Ishikawa (cell line): ENCODE measurements at regions not wholly inside any gene's neighbourhood (a gene's known extent, or its start where the extent isn't known, plus 50 kb on each side); places are given as distances from the start of the nearest gene placed in this dataset.

Experiments used
- CEBPB ChIP-seq: IDR thresholded peaks from 2 replicates; pipeline ENCODE4 v1.6.1; 2012
- CREB1 ChIP-seq: IDR thresholded peaks from 2 replicates; pipeline ENCODE4 v1.6.1; 2012; ENCODE audit warnings: low read depth
- EGR1 ChIP-seq: IDR thresholded peaks from 2 replicates; pipeline ENCODE4 v1.6.1; 2012
- EP300 ChIP-seq: IDR thresholded peaks from 2 replicates; pipeline ENCODE4 v1.6.1; 2012; ENCODE audit warnings: borderline replicate concordance
- FOXM1 ChIP-seq: IDR thresholded peaks from 2 replicates; pipeline ENCODE4 v1.6.1; 2012; ENCODE audit warnings: low read depth, borderline replicate concordance
- NFIC ChIP-seq: IDR thresholded peaks from 2 replicates; pipeline ENCODE4 v1.6.1; 2012
- RAD21 ChIP-seq: IDR thresholded peaks from 2 replicates; pipeline ENCODE4 v1.6.1; 2012; ENCODE audit warnings: low read depth
- TAF1 ChIP-seq: IDR thresholded peaks from 2 replicates; pipeline ENCODE4 v1.6.1; 2012; ENCODE audit warnings: low read depth, mild to moderate bottlenecking
- TCF12 ChIP-seq: IDR thresholded peaks from 2 replicates; pipeline ENCODE4 v1.6.1; 2012; ENCODE audit warnings: low read depth
- TEAD4 ChIP-seq: IDR thresholded peaks from 2 replicates; pipeline ENCODE4 v1.6.1; 2012
- YY1 ChIP-seq: IDR thresholded peaks from 2 replicates; pipeline ENCODE4 v1.6.1; 2012; ENCODE audit warnings: low read depth
- ZBTB7A ChIP-seq: IDR thresholded peaks from 2 replicates; pipeline ENCODE4 v1.6.1; 2012; ENCODE audit warnings: low read depth
- TF ChIP-seq, protein P1 (sequence below): IDR thresholded peaks from 2 replicates; pipeline ENCODE4 v1.6.1; 2012
- TF ChIP-seq, protein P2 (sequence below): IDR thresholded peaks from 2 replicates; pipeline ENCODE4 v1.6.1; 2012
- TF ChIP-seq, protein P3 (sequence below): IDR thresholded peaks from 2 replicates; pipeline ENCODE4 v1.6.1; 2012; ENCODE audit warnings: low read depth, mild to moderate bottlenecking

DNA sequence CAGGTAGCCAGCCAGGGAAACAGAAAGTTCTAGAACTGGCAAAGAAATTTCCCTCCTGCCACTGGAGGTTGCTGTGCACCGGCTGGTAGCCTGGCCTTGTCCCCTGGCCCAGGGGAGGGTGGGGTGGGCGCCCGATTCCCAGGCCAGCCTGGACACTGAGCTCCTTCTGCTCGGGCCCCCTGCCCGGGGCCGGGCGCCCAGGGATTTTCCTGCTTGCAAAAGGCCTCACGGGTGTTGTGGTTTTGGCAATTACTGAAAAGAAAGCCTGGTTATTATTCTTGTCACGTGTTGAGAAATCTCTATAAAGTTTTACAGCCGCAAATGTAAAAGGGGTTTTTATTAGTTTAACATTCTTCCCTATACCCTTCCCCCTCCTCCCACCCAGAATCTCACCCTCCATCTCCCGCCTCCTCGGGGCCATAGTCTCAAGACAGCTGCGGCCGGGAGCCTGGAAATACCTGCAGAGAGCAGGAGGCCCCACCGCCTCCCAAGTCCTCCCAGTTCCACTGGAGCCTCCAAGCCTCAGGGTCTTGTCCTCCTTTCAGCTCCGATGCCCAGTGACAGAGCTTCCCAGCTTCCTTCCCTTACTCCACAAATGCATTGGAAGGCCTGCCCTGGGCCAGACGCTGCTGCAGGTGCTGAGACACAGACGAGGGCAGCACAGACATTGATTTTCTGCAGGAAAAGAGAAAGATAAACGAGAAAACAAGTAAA lies 1515.6 kb downstream of the TBC1D22A start:
- TF ChIP-seq, protein P1, sequence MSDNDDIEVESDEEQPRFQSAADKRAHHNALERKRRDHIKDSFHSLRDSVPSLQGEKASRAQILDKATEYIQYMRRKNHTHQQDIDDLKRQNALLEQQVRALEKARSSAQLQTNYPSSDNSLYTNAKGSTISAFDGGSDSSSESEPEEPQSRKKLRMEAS, result no peak

DNA sequence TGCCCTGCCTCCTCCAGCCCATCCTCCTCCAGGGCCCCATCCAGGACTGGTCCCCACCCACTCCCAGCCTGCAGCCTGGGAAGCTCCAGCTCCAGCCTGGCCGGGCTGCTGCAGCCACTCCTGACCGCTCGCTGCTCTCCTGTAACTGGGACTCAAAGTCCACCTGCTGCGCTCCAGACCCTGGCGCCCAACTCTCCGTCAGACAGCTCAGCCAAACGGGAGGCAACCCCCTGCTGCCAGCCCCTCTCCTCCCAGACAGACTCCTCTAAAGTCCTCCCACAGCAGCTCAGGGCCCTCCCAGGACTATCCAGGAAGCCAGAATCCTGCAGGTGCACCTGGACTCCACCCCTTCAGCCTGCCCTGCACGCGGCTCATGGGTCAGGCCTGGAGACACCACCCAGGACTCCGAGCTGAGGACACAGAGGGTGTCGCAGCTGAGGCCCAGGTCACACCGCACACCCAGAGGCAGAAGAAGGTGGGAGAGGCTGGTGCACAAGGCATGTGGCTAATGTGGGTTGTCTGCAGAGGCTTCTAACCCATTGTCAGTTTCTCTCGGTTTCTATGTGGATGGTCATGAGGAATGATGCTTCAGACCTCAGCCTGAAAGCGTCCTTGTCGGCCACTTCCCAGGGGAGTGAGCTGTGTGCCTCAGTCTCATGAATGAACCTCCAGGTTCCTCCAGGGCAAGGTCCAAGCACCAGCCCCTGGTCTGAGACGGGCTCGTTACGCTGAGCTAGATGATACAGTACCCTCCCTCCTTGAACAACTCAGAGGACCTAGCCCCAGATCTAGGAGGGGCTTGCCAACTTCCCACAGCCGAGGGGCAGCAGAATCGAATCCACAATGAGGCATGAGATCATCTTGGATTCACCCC lies 1514.8 kb downstream of the TBC1D22A start:
- TF ChIP-seq TEAD4 (no peak), YY1 (no peak), CREB1 (no peak), EGR1 (no peak), EP300 (no peak), NFIC (no peak), TCF12 (no peak), FOXM1 (no peak), CEBPB (no peak), RAD21 (no peak), TAF1 (no peak)
- TF ChIP-seq, protein P1, result no peak
- TF ChIP-seq, protein P2, sequence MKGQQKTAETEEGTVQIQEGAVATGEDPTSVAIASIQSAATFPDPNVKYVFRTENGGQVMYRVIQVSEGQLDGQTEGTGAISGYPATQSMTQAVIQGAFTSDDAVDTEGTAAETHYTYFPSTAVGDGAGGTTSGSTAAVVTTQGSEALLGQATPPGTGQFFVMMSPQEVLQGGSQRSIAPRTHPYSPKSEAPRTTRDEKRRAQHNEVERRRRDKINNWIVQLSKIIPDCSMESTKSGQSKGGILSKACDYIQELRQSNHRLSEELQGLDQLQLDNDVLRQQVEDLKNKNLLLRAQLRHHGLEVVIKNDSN, result no peak

GRCh38 chr22:48275412-48275811 lies 1513.0 kb downstream of the TBC1D22A start:
- TF ChIP-seq TAF1, result no peak

- TF ChIP-seq YY1 (no peak), TEAD4 (no peak), FOXM1 (no peak), RAD21 (no peak)
Observed at GRCh38 chr22:48270731-48271130, 1508.3 kb downstream of the TBC1D22A start.

- no peak for TF ChIP-seq TEAD4
- no peak for TF ChIP-seq EGR1
- TF ChIP-seq TCF12, result no peak
- TF ChIP-seq, protein P2, result no peak
- TF ChIP-seq YY1, result no peak
- TF ChIP-seq CEBPB, result no peak
- TF ChIP-seq EP300, result no peak
- TF ChIP-seq, protein P3, sequence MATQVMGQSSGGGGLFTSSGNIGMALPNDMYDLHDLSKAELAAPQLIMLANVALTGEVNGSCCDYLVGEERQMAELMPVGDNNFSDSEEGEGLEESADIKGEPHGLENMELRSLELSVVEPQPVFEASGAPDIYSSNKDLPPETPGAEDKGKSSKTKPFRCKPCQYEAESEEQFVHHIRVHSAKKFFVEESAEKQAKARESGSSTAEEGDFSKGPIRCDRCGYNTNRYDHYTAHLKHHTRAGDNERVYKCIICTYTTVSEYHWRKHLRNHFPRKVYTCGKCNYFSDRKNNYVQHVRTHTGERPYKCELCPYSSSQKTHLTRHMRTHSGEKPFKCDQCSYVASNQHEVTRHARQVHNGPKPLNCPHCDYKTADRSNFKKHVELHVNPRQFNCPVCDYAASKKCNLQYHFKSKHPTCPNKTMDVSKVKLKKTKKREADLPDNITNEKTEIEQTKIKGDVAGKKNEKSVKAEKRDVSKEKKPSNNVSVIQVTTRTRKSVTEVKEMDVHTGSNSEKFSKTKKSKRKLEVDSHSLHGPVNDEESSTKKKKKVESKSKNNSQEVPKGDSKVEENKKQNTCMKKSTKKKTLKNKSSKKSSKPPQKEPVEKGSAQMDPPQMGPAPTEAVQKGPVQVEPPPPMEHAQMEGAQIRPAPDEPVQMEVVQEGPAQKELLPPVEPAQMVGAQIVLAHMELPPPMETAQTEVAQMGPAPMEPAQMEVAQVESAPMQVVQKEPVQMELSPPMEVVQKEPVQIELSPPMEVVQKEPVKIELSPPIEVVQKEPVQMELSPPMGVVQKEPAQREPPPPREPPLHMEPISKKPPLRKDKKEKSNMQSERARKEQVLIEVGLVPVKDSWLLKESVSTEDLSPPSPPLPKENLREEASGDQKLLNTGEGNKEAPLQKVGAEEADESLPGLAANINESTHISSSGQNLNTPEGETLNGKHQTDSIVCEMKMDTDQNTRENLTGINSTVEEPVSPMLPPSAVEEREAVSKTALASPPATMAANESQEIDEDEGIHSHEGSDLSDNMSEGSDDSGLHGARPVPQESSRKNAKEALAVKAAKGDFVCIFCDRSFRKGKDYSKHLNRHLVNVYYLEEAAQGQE, result no peak
- TF ChIP-seq NFIC, result no peak
- TF ChIP-seq, protein P1, result no peak
- no peak for TF ChIP-seq CREB1
- no peak for TF ChIP-seq ZBTB7A
- TF ChIP-seq RAD21, result no peak
- no peak for TF ChIP-seq FOXM1
- TF ChIP-seq TAF1, result no peak
Observed at GRCh38 chr22:48268771-48269552, 1506.5 kb downstream of the TBC1D22A start.

GRCh38 chr22:48268293-48268692 lies 1505.8 kb downstream of the TBC1D22A start:
- TF ChIP-seq RAD21 (no peak), TEAD4 (no peak), CEBPB (no peak)

- no peak for TF ChIP-seq CEBPB
- TF ChIP-seq TAF1, result no peak
- no peak for TF ChIP-seq ZBTB7A
- TF ChIP-seq, protein P1, result no peak
- TF ChIP-seq, protein P3, result no peak
- TF ChIP-seq RAD21, result no peak
- TF ChIP-seq NFIC, result no peak
Observed at GRCh38 chr22:48267681-48268080, 1505.2 kb downstream of the TBC1D22A start.
